D721Med (cell line): ENCODE measurements at regions not wholly inside any gene's neighbourhood (a gene's known extent, or its start where the extent isn't known, plus 50 kb on each side); places are given as distances from the start of the nearest gene placed in this dataset.

ENCODE experiments used
- DNase-seq: peaks from one replicate; pipeline ENCODE4 v3.0.0; 2011; ENCODE audit warnings: low spot score; ENCODE audit not compliant: insufficient read length
- FAIRE-seq: peaks from 2 replicates; lab custom pipeline; 2011; peaks lifted over from hg19 to GRCh38; lab: Jason Lieb, UNC
- TF ChIP-seq, protein P1 (sequence below): IDR thresholded peaks from 2 replicates; pipeline ENCODE4 v1.5.1; 2012; ENCODE audit warnings: mild to moderate bottlenecking, control low read depth; ENCODE audit not compliant: insufficient read depth; ENCODE audit errors: missing control alignments

GRCh38 chr4:173862754-173863153 is 332.7 kb upstream of the HAND2 start:
- TF ChIP-seq, protein P1, sequence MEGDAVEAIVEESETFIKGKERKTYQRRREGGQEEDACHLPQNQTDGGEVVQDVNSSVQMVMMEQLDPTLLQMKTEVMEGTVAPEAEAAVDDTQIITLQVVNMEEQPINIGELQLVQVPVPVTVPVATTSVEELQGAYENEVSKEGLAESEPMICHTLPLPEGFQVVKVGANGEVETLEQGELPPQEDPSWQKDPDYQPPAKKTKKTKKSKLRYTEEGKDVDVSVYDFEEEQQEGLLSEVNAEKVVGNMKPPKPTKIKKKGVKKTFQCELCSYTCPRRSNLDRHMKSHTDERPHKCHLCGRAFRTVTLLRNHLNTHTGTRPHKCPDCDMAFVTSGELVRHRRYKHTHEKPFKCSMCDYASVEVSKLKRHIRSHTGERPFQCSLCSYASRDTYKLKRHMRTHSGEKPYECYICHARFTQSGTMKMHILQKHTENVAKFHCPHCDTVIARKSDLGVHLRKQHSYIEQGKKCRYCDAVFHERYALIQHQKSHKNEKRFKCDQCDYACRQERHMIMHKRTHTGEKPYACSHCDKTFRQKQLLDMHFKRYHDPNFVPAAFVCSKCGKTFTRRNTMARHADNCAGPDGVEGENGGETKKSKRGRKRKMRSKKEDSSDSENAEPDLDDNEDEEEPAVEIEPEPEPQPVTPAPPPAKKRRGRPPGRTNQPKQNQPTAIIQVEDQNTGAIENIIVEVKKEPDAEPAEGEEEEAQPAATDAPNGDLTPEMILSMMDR, result no peak
- FAIRE-seq (no peak), DNase-seq (no peak)

DNA sequence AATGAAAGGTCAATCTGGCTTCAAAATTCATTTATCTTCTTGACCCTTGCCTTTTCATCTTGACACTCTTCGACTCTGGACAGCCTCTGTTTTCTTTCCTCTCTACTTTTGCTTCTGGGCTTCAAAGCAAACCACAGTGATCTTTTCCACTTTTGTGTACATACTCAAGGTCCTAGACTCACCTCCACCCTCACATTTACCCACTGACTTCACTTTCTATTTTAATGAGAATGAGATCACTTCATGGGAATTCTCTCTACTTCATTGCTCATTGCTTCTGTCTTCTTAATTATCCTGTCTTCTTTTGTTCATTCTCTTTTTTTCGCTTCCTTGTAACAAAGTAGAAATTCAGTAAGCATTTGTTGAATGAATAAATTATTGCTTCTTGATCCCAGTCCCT is 330.1 kb upstream of the HAND2 start:
- no peak for DNase-seq
- TF ChIP-seq, protein P1, result no peak
- FAIRE-seq, result no peak

DNA sequence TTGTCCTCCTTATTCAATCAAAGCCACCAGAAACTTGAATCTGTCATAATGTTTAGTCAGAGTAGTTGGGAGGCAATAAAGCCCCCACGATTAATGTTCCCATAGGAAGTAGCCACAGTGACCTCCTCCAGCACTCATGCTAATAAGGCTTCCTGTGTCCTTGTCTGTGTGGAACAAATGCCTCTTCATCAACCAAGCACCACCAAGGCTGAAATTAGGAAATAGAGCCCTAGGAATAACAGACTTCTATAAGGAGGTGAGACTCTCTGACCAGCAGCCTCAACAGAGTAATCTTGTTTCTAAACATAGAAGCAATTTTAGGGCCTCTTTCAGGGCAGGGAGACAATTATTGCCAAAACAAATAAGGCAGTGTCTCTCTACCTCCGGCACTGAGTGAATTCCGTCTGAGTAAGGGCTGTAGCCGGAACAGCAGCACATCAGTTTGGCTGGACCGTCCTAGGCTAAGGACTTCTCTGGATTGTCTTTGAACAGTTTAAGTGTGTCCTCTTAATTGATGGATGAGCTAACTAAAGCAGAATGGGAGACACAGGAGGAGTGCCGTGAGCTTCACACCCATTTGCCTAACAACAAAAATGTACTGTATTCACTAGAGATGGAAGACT is 329.2 kb upstream of the HAND2 start:
- DNase-seq (no peak), FAIRE-seq (no peak)
- TF ChIP-seq, protein P1, result no peak

GRCh38 chr4:173858471-173858870 is 328.4 kb upstream of the HAND2 start:
- FAIRE-seq (no peak), DNase-seq (no peak)
- TF ChIP-seq, protein P1, result no peak

DNA sequence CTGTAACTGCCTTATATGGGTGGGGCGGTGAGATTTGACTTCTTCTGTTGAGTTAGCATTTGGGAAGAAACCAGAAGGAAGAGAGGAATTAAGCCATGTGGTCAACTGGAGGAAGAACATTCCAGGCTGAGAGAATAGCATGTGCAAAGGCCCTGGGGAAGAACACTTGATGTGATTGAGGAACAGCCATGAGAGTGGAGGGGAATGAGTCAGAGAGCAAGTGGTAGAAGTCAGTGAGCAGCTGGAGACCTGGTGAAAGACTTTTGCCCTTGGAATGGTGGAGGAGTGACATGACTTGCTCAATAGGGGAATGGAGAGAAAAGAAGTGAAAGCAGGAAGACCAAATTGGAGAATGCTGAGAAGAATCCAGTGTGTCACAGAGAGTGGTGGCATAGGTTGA is 327.8 kb upstream of the HAND2 start:
- FAIRE-seq (no peak), DNase-seq (no peak)
- TF ChIP-seq, protein P1, result no peak

GRCh38 chr4:173855015-173855414 is 325.0 kb upstream of the HAND2 start:
- FAIRE-seq, result no peak
- TF ChIP-seq, protein P1, result no peak
- DNase-seq, result no peak

DNA sequence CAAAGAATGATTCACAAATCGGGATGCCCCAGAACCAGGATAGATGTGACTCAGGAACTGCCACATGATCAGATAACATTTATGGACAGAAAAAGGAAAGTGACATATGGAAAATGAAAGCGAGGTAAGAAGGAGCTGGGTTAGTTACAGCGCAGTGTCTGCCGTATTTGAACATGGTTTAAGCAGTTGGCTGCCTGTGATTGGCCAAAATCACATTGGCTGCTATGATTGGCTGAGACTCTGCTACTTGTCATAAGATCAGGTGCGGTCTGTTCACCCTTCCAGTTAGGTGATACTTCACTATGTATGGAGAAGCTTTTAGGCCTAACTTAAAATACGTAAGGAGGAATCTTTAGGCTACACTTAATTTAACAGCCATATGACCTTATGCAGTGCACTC is 322.7 kb upstream of the HAND2 start:
- DNase-seq (no peak), FAIRE-seq (no peak)
- TF ChIP-seq, protein P1, result no peak
